H9 (cell line): ENCODE measurements at regions not wholly inside any gene's neighbourhood (a gene's known extent, or its start where the extent isn't known, plus 50 kb on each side); places are given as distances from the start of the nearest gene placed in this dataset.

Experiments
- DNase-seq: peaks from one replicate; pipeline ENCODE4 v3.0.0-alpha.2; 2017
- H2AFZ ChIP-seq: one replicate; pipeline ENCODE4 v1.6.1; 2013; ENCODE audit warnings: mild to moderate bottlenecking, low read length, control low read depth, moderate library complexity
- H2AK5ac ChIP-seq: 2 replicates; pipeline ENCODE4 v1.6.1; 2013; ENCODE audit warnings: low read length, control low read depth, mixed read lengths; ENCODE audit not compliant: insufficient read length
- H2BK120ac ChIP-seq: one replicate; pipeline ENCODE4 v1.6.1; 2013; ENCODE audit warnings: low read depth, mild to moderate bottlenecking, low read length, control low read depth, inconsistent platforms; ENCODE audit not compliant: poor library complexity, severe bottlenecking
- H2BK12ac ChIP-seq: 2 replicates; pipeline ENCODE4 v1.6.1; 2013; ENCODE audit warnings: low read length, control low read depth, mixed read lengths, low read depth; ENCODE audit not compliant: insufficient read length
- H2BK15ac ChIP-seq: 2 replicates; pipeline ENCODE4 v1.6.1; 2013; ENCODE audit warnings: low read depth, low read length, control low read depth
- H2BK20ac ChIP-seq: one replicate; pipeline ENCODE4 v1.6.1; 2013; ENCODE audit warnings: low read depth, mild to moderate bottlenecking, low read length, control low read depth, inconsistent platforms; ENCODE audit not compliant: poor library complexity, severe bottlenecking
- H2BK5ac ChIP-seq: 2 replicates; pipeline ENCODE4 v1.6.1; 2013; ENCODE audit warnings: low read length, control low read depth, mixed read lengths; ENCODE audit not compliant: insufficient read length
- H3K14ac ChIP-seq: 2 replicates; pipeline ENCODE4 v1.6.1; 2013; ENCODE audit warnings: low read length, control low read depth; ENCODE audit not compliant: insufficient read depth
- H3K18ac ChIP-seq: 2 replicates; pipeline ENCODE4 v1.6.1; 2013; ENCODE audit warnings: low read depth, mild to moderate bottlenecking, mixed read lengths, low read length, control low read depth; ENCODE audit not compliant: insufficient read length
- H3K23ac ChIP-seq: 2 replicates; pipeline ENCODE4 v1.6.1; 2013; ENCODE audit warnings: low read length, control low read depth, mixed read lengths, low read depth; ENCODE audit not compliant: insufficient read length
- H3K23me2 ChIP-seq: 2 replicates; pipeline ENCODE4 v1.6.1; 2013; ENCODE audit warnings: low read depth, mild to moderate bottlenecking, mixed read lengths, low read length, control low read depth; ENCODE audit not compliant: insufficient read length, poor library complexity, severe bottlenecking
- H3K27ac ChIP-seq: 2 replicates; pipeline ENCODE4 v1.5.1; 2013; ENCODE audit warnings: low read length, control low read depth, mixed read lengths, low read depth; ENCODE audit not compliant: insufficient read length
- H3K27me3 ChIP-seq: 2 replicates; pipeline ENCODE4 v1.6.1; 2013; ENCODE audit warnings: low read length, control low read depth, inconsistent platforms; ENCODE audit not compliant: insufficient read depth
- H3K4ac ChIP-seq: 2 replicates; pipeline ENCODE4 v1.6.1; 2013; ENCODE audit warnings: low read depth, mild to moderate bottlenecking, control low read depth, inconsistent platforms, low read length, moderate library complexity
- H3K4me1 ChIP-seq: 2 replicates; pipeline ENCODE4 v1.6.1; 2013; ENCODE audit warnings: low read length, control low read depth, inconsistent platforms; ENCODE audit not compliant: insufficient read depth
- H3K4me2 ChIP-seq: 2 replicates; pipeline ENCODE4 v1.6.1; 2013; ENCODE audit warnings: low read length, control low read depth, mixed read lengths; ENCODE audit not compliant: insufficient read length, insufficient read depth
- H3K56ac ChIP-seq: 2 replicates; pipeline ENCODE4 v1.6.1; 2013; ENCODE audit warnings: low read depth, mild to moderate bottlenecking, mixed read lengths, low read length, control low read depth; ENCODE audit not compliant: insufficient read length
- H3K79me1 ChIP-seq: 2 replicates; pipeline ENCODE4 v1.6.1; 2013; ENCODE audit warnings: low read depth, mild to moderate bottlenecking, moderate library complexity, low read length, control low read depth, inconsistent platforms; ENCODE audit not compliant: insufficient read depth, poor library complexity, severe bottlenecking
- H3K79me2 ChIP-seq: 2 replicates; pipeline ENCODE4 v1.6.1; 2013; ENCODE audit warnings: low read length, control low read depth, inconsistent platforms; ENCODE audit not compliant: insufficient read depth
- H3K9ac ChIP-seq: 2 replicates; pipeline ENCODE4 v1.6.1; 2013; ENCODE audit warnings: low read length, control low read depth, mixed read lengths; ENCODE audit not compliant: insufficient read length; ENCODE audit errors: extremely low read depth
- H3K9me3 ChIP-seq: one replicate; pipeline ENCODE4 v1.6.1; 2013; ENCODE audit warnings: low read depth, low read length, inconsistent platforms; ENCODE audit not compliant: control insufficient read depth
- H3T11ph ChIP-seq: one replicate; pipeline ENCODE4 v1.6.1; 2013; ENCODE audit warnings: mild to moderate bottlenecking, low read length, control low read depth, inconsistent platforms
- H4K20me1 ChIP-seq: one replicate; pipeline ENCODE4 v1.6.1; 2013; ENCODE audit not compliant: control insufficient read depth, insufficient read length, insufficient read depth
- H4K5ac ChIP-seq: 2 replicates; pipeline ENCODE4 v1.6.1; 2013; ENCODE audit warnings: low read depth, mild to moderate bottlenecking, mixed read lengths, low read length, control low read depth; ENCODE audit not compliant: insufficient read length
- H4K8ac ChIP-seq: replicated peaks from 2 replicates; pipeline ENCODE4 v1.6.1; 2013; ENCODE audit warnings: low read length, control low read depth, mixed read lengths, low read depth; ENCODE audit not compliant: insufficient read length
- H4K91ac ChIP-seq: 2 replicates; pipeline ENCODE4 v1.6.1; 2013; ENCODE audit warnings: low read depth, mild to moderate bottlenecking, moderate library complexity, mixed read lengths, low read length, control low read depth; ENCODE audit not compliant: insufficient read length
- H3K27ac Mint-ChIP-seq, 3 experiments: 2 replicates in 2 of 3; 3 replicates in 1 of 3; pipeline ENCODE4 v1.8.0; 2020 to 2021; ENCODE audit warnings: mixed read lengths in 3 of 3, mild to moderate bottlenecking in 1 of 3, moderate library complexity in 1 of 3
- H3K27me3 Mint-ChIP-seq: 2 replicates; pipeline ENCODE4 v1.8.0; 2021; ENCODE audit warnings: low read depth, mild to moderate bottlenecking, moderate library complexity, mixed read lengths
- H3K36me3 Mint-ChIP-seq, 3 experiments: 2 replicates in 2 of 3; 3 replicates in 1 of 3; pipeline ENCODE4 v1.8.0; 2020 to 2021; ENCODE audit warnings: low read depth in 3 of 3, mixed read lengths in 3 of 3; ENCODE audit not compliant: insufficient read depth in 1 of 3
- H3K4me1 Mint-ChIP-seq, 2 experiments: 2 replicates each; pipeline ENCODE4 v1.8.0; 2020; ENCODE audit warnings: mixed read lengths in 2 of 2
- H3K4me3 Mint-ChIP-seq, 2 experiments: 2 replicates in 1 of 2; 3 replicates in 1 of 2; pipeline ENCODE4 v1.8.0; 2020 to 2021; ENCODE audit warnings: mild to moderate bottlenecking in 2 of 2, mixed read lengths in 2 of 2, moderate library complexity in 1 of 2
- H3K9me3 Mint-ChIP-seq, 2 experiments: 2 replicates in 1 of 2; 3 replicates in 1 of 2; pipeline ENCODE4 v1.8.0; 2020; ENCODE audit warnings: mild to moderate bottlenecking in 2 of 2, mixed read lengths in 2 of 2, moderate library complexity in 1 of 2
- CTCF ChIP-seq: fragments of 200-600 bp; sonication (generic); conservative IDR thresholded peaks from 3 replicates; pipeline ENCODE4 v1.8.0; 2021; ENCODE audit warnings: antibody characterized with exemption, mild to moderate bottlenecking
- WGBS: extraction: QIAGEN DNeasy Blood & Tissue Kit; methylation state at CpG from one replicate; pipeline ENCODE4 v1.1.7; 2013; ENCODE audit warnings: missing lambda C conversion rate, low lambda C conversion rate, mixed read lengths; ENCODE audit not compliant: insufficient read length; ENCODE audit errors: extremely low coverage; 5-methylcytosine and 5-hydroxymethylcytosine counted together

DNA sequence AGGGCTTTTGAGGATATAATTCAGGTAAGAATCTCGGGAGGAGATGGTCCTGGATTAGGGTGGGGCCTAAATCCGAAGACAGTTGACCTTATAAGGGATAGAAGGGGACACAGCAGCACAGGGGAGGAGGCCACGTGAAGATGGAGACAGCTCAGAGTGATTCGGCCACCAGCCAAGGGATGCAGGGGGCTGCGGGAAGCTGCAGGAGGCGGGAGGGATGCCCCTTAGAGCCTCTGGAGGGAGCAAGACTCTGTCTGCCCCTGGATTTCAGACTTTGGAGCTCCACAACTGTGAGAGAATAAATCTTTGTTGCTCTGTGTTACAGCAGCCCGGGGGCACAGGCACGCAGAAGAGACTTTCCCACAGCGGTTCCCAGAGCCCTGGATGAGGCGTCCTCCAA, 143.7 kb downstream of the ASB1 start:
- no peak overlapping the region for H3K27ac Mint-ChIP-seq
- Histone ChIP-seq H2BK12ac (no peak overlapping the region), H3K23me2 (no peaks in the 10 kb centered on the region), H4K8ac (no peak overlapping the region), H3K18ac (no peak overlapping the region), H4K91ac (no peak overlapping the region), H3K79me2 (no peaks in the 10 kb centered on the region), H3K9ac (no peak overlapping the region), H3K4me1 (no peaks in the 10 kb centered on the region), H3T11ph (no peak overlapping the region), H2BK120ac (no peak overlapping the region), H3K23ac (no peak overlapping the region), H2BK15ac (no peak overlapping the region), H4K20me1 (no peaks in the 10 kb centered on the region), H3K4me2 (no peak overlapping the region), H2AFZ (no peak overlapping the region), H3K9me3 (no peaks in the 10 kb centered on the region), H2BK5ac (no peak overlapping the region), H3K27ac (no peak overlapping the region), H3K14ac (no peak overlapping the region), H2AK5ac (no peak overlapping the region), H3K27me3 (no peaks in the 10 kb centered on the region), H3K56ac (no peak overlapping the region), H3K79me1 (no peaks in the 10 kb centered on the region), H3K4ac (no peak overlapping the region), H4K5ac (no peak overlapping the region), H2BK20ac (no peak overlapping the region)
- H3K27me3 Mint-ChIP-seq, result peaks cover 11% of the 10 kb centered on the region
- H3K4me1 Mint-ChIP-seq, result 0 out of 4 replicates have a peak, but pooled peaks cover 0 to 5% of the 10 kb centered on the region in 2 experiments
- WGBS, result no CpG with 5 or more reads among the region's 10 CpGs
- peaks cover 0 to 4% of the 10 kb centered on the region in 2 experiments; a peak in 1 of 5 replicates for H3K9me3 Mint-ChIP-seq
- DNase-seq, result no peak
- no peak for TF ChIP-seq CTCF
- H3K4me3 Mint-ChIP-seq, result no peak overlapping the region
- peaks cover 0 to 4% (median 0%) of the 10 kb centered on the region in 3 experiments; a peak in 1 of 7 replicates for H3K36me3 Mint-ChIP-seq
